SK-MEL-5 (cell line): ENCODE measurements at regions not wholly inside any gene's neighbourhood (a gene's known extent, or its start where the extent isn't known, plus 50 kb on each side); places are given as distances from the start of the nearest gene placed in this dataset.
"Not testable (repeated sequence)": the region's sequence is repeated elsewhere in the genome, so short reads cannot be mapped to it uniquely, and the experiment has no call there.

Source experiments
- DNase-seq: peaks from one replicate; pipeline ENCODE4 v3.0.0-alpha.2; 2016; ENCODE audit warnings: low read depth, low spot score
- in situ Hi-C: cut with HindIII; loops from 2 replicates; pipeline ENCODE4 v1.10.0; 2016; ENCODE audit warnings: low sequenced_read_pairs, high pct_unique_total_duplicates, low pct_unique_long_range_greater_than_20kb

GRCh38 chr6:27830212-27830599, 82.0 kb downstream of the OR2B2 start:
- in situ Hi-C loops = no loop called here

GRCh38 chr6:27829453-27830211, 82.6 kb downstream of the OR2B2 start:
- in situ Hi-C loops = no loop called here
- DNase-seq = no peak

More at GRCh38 chr6:27830212-27830599, 82.0 kb downstream of the OR2B2 start:
- no peak for DNase-seq

GRCh38 chr6:27827477-27827876, 84.7 kb downstream of the OR2B2 start:
- in situ Hi-C loops, DNase-seq: not testable (repeated sequence)

GRCh38 chr6:27826612-27826985, 85.6 kb downstream of the OR2B2 start:
- DNase-seq, in situ Hi-C loops: not testable (repeated sequence)

GRCh38 chr6:27825848-27826611, 86.2 kb downstream of the OR2B2 start:
- DNase-seq, in situ Hi-C loops: not testable (repeated sequence)

GRCh38 chr6:27825025-27825793, 87.0 kb downstream of the OR2B2 start:
- in situ Hi-C loops = no loop called here
- no peak for DNase-seq

GRCh38 chr6:27824211-27825024, 87.8 kb downstream of the OR2B2 start:
- in situ Hi-C loops = not testable (repeated sequence)
- DNase-seq = peak; percentile 45

- DNase-seq = peak; percentile 64
- in situ Hi-C loops = not testable (repeated sequence)
Observed at GRCh38 chr6:27823714-27824210, 88.4 kb downstream of the OR2B2 start.

- DNase-seq = no peak
- in situ Hi-C loops = no loop called here
Observed at GRCh38 chr6:27816906-27817305, 95.3 kb downstream of the OR2B2 start.

- DNase-seq = peak; percentile 94
- in situ Hi-C loops = no loop called here
Observed at GRCh38 chr6:27814665-27815424, 97.4 kb downstream of the OR2B2 start.

- in situ Hi-C loops = not testable (repeated sequence)
Observed at GRCh38 chr6:27814415-27814664, 97.9 kb downstream of the OR2B2 start.

GRCh38 chr6:27812805-27813492, 99.2 kb downstream of the OR2B2 start:
- in situ Hi-C loops = no loop called here
- DNase-seq = no peak

More at GRCh38 chr6:27814415-27814664, 97.9 kb downstream of the OR2B2 start:
- DNase-seq = not testable (repeated sequence)

GRCh38 chr6:27812078-27812804, 100.0 kb downstream of the OR2B2 start:
- DNase-seq = no peak
- in situ Hi-C loops = no loop called here

- in situ Hi-C loops = no loop called here
- DNase-seq = no peak
Observed at GRCh38 chr6:27811451-27811772, 100.8 kb downstream of the OR2B2 start.

- in situ Hi-C loops = no loop called here
- no peak for DNase-seq
Observed at GRCh38 chr6:27810768-27811450, 101.3 kb downstream of the OR2B2 start.
